ENCODE measurements at regions not wholly inside any gene's neighbourhood (a gene's known extent, or its start where the extent isn't known, plus 50 kb on each side); places are given as distances from the start of the nearest gene placed in this dataset.

GRCh38 chr14:80414080-80414479 is 202.8 kb upstream of the DIO2 start:
- no peaks in the 10 kb centered on the region for H3K9me3 ChIP-seq (ENCODE audit: control insufficient read depth, low read length)
- H3K4me1 ChIP-seq (ENCODE audit: control insufficient read depth, insufficient read depth, low read length) = no peaks in the 10 kb centered on the region
- no peaks in the 10 kb centered on the region for H3K27me3 ChIP-seq (replicated peaks; ENCODE audit: control insufficient read depth, insufficient read depth, low read length)
- no peak overlapping the region for H3K4me3 ChIP-seq (ENCODE audit: low read length)
- no peak for DNase-seq (ENCODE audit: low read depth)
- H3K36me3 ChIP-seq (ENCODE audit: control insufficient read depth, insufficient read depth, low read length, severe bottlenecking) = no peaks in the 10 kb centered on the region
- H3K9ac ChIP-seq (ENCODE audit: low read length) = no peak overlapping the region

- H3K9ac ChIP-seq (ENCODE audit: low read length) = no peak overlapping the region
- no peak overlapping the region for H3K4me3 ChIP-seq (ENCODE audit: low read length)
- H3K9me3 ChIP-seq (ENCODE audit: control insufficient read depth, low read length) = no peaks in the 10 kb centered on the region
- no peaks in the 10 kb centered on the region for H3K27me3 ChIP-seq (replicated peaks; ENCODE audit: control insufficient read depth, insufficient read depth, low read length)
- no peak for DNase-seq (ENCODE audit: low read depth)
- H3K4me1 ChIP-seq (ENCODE audit: control insufficient read depth, insufficient read depth, low read length) = no peaks in the 10 kb centered on the region
- no peaks in the 10 kb centered on the region for H3K36me3 ChIP-seq (ENCODE audit: control insufficient read depth, insufficient read depth, low read length, severe bottlenecking)
Measured at GRCh38 chr14:80404413-80404812, 193.1 kb upstream of the DIO2 start.

- H3K9me3 ChIP-seq (ENCODE audit: control insufficient read depth, low read length) = peaks cover 11% of the 10 kb centered on the region
- H3K36me3 ChIP-seq (ENCODE audit: control insufficient read depth, insufficient read depth, low read length, severe bottlenecking) = no peaks in the 10 kb centered on the region
- H3K27me3 ChIP-seq (replicated peaks; ENCODE audit: control insufficient read depth, insufficient read depth, low read length) = no peaks in the 10 kb centered on the region
- H3K4me1 ChIP-seq (ENCODE audit: control insufficient read depth, insufficient read depth, low read length) = no peaks in the 10 kb centered on the region
- H3K4me3 ChIP-seq (ENCODE audit: low read length) = no peak overlapping the region
- H3K9ac ChIP-seq (ENCODE audit: low read length) = no peak overlapping the region
- no peak for DNase-seq (ENCODE audit: low read depth)
Measured at GRCh38 chr14:80403036-80403435, 191.7 kb upstream of the DIO2 start.

GRCh38 chr14:80395031-80395430 is 183.7 kb upstream of the DIO2 start:
- Histone ChIP-seq H3K9me3 (ENCODE audit: control insufficient read depth, low read length) (peaks cover 13% of the 10 kb centered on the region), H3K36me3 (ENCODE audit: control insufficient read depth, insufficient read depth, low read length, severe bottlenecking) (no peaks in the 10 kb centered on the region)

GRCh38 chr14:80393766-80394165 is 182.5 kb upstream of the DIO2 start:
- Histone ChIP-seq H3K4me1 (ENCODE audit: control insufficient read depth, insufficient read depth, low read length) (peaks cover 11% of the 10 kb centered on the region), H3K9me3 (ENCODE audit: control insufficient read depth, low read length) (peaks cover 9% of the 10 kb centered on the region), H3K27me3 (replicated peaks; ENCODE audit: control insufficient read depth, insufficient read depth, low read length) (no peaks in the 10 kb centered on the region), H3K36me3 (ENCODE audit: control insufficient read depth, insufficient read depth, low read length, severe bottlenecking) (no peaks in the 10 kb centered on the region), H3K9ac (ENCODE audit: low read length) (no peak overlapping the region), H3K4me3 (ENCODE audit: low read length) (no peak overlapping the region)
- DNase-seq (ENCODE audit: low read depth) = no peak

More at GRCh38 chr14:80395031-80395430, 183.7 kb upstream of the DIO2 start:
- H3K9ac ChIP-seq (ENCODE audit: low read length) = no peak overlapping the region
- H3K4me3 ChIP-seq (ENCODE audit: low read length) = no peak overlapping the region
- H3K27me3 ChIP-seq (replicated peaks; ENCODE audit: control insufficient read depth, insufficient read depth, low read length) = no peaks in the 10 kb centered on the region
- DNase-seq (ENCODE audit: low read depth) = peak; percentile 42
- H3K4me1 ChIP-seq (ENCODE audit: control insufficient read depth, insufficient read depth, low read length) = peaks cover 7% of the 10 kb centered on the region

- Histone ChIP-seq H3K4me3 (ENCODE audit: low read length) (no peak overlapping the region), H3K9ac (ENCODE audit: low read length) (no peak overlapping the region), H3K27me3 (replicated peaks; ENCODE audit: control insufficient read depth, insufficient read depth, low read length) (no peaks in the 10 kb centered on the region), H3K36me3 (ENCODE audit: control insufficient read depth, insufficient read depth, low read length, severe bottlenecking) (no peaks in the 10 kb centered on the region), H3K4me1 (ENCODE audit: control insufficient read depth, insufficient read depth, low read length) (peaks cover 17% of the 10 kb centered on the region), H3K9me3 (ENCODE audit: control insufficient read depth, low read length) (no peaks in the 10 kb centered on the region)
- peak; percentile 51 for DNase-seq (ENCODE audit: low read depth)
Measured at GRCh38 chr14:80390906-80391305, 179.6 kb upstream of the DIO2 start.

GRCh38 chr14:80388980-80389711 is 177.8 kb upstream of the DIO2 start:
- Histone ChIP-seq H3K36me3 (ENCODE audit: control insufficient read depth, insufficient read depth, low read length, severe bottlenecking) (no peaks in the 10 kb centered on the region), H3K27me3 (replicated peaks; ENCODE audit: control insufficient read depth, insufficient read depth, low read length) (no peaks in the 10 kb centered on the region), H3K4me3 (ENCODE audit: low read length) (no peak overlapping the region), H3K4me1 (ENCODE audit: control insufficient read depth, insufficient read depth, low read length) (peaks cover 17% of the 10 kb centered on the region), H3K9ac (ENCODE audit: low read length) (peak overlapping the region; percentile 37), H3K9me3 (ENCODE audit: control insufficient read depth, low read length) (no peaks in the 10 kb centered on the region)
- peak; percentile 87 for DNase-seq (ENCODE audit: low read depth)

- Histone ChIP-seq H3K4me1 (ENCODE audit: control insufficient read depth, insufficient read depth, low read length) (peaks cover 17% of the 10 kb centered on the region), H3K9me3 (ENCODE audit: control insufficient read depth, low read length) (no peaks in the 10 kb centered on the region), H3K27me3 (replicated peaks; ENCODE audit: control insufficient read depth, insufficient read depth, low read length) (no peaks in the 10 kb centered on the region), H3K9ac (ENCODE audit: low read length) (no peak overlapping the region), H3K4me3 (ENCODE audit: low read length) (no peak overlapping the region), H3K36me3 (ENCODE audit: control insufficient read depth, insufficient read depth, low read length, severe bottlenecking) (no peaks in the 10 kb centered on the region)
- no peak for DNase-seq (ENCODE audit: low read depth)
Measured at GRCh38 chr14:80387563-80387981, 176.3 kb upstream of the DIO2 start.

GRCh38 chr14:80385336-80385735 is 174.0 kb upstream of the DIO2 start:
- DNase-seq (ENCODE audit: low read depth) = no peak
- no peaks in the 10 kb centered on the region for H3K36me3 ChIP-seq (ENCODE audit: control insufficient read depth, insufficient read depth, low read length, severe bottlenecking)
- no peaks in the 10 kb centered on the region for H3K9me3 ChIP-seq (ENCODE audit: control insufficient read depth, low read length)
- H3K4me1 ChIP-seq (ENCODE audit: control insufficient read depth, insufficient read depth, low read length) = peaks cover 9% of the 10 kb centered on the region
- H3K4me3 ChIP-seq (ENCODE audit: low read length) = no peak overlapping the region
- no peak overlapping the region for H3K9ac ChIP-seq (ENCODE audit: low read length)
- no peaks in the 10 kb centered on the region for H3K27me3 ChIP-seq (replicated peaks; ENCODE audit: control insufficient read depth, insufficient read depth, low read length)

- Histone ChIP-seq H3K4me3 (ENCODE audit: low read length) (no peak overlapping the region), H3K27me3 (replicated peaks; ENCODE audit: control insufficient read depth, insufficient read depth, low read length) (no peaks in the 10 kb centered on the region), H3K36me3 (ENCODE audit: control insufficient read depth, insufficient read depth, low read length, severe bottlenecking) (no peaks in the 10 kb centered on the region), H3K9me3 (ENCODE audit: control insufficient read depth, low read length) (no peaks in the 10 kb centered on the region), H3K9ac (ENCODE audit: low read length) (no peak overlapping the region), H3K4me1 (ENCODE audit: control insufficient read depth, insufficient read depth, low read length) (peaks cover under 1% of the 10 kb centered on the region)
- DNase-seq (ENCODE audit: low read depth) = no peak
Measured at GRCh38 chr14:80383223-80383622, 171.9 kb upstream of the DIO2 start.

GRCh38 chr14:80381807-80382363 is 170.6 kb upstream of the DIO2 start:
- no peaks in the 10 kb centered on the region for H3K27me3 ChIP-seq (replicated peaks; ENCODE audit: control insufficient read depth, insufficient read depth, low read length)
- H3K9ac ChIP-seq (ENCODE audit: low read length) = no peak overlapping the region
- no peaks in the 10 kb centered on the region for H3K4me1 ChIP-seq (ENCODE audit: control insufficient read depth, insufficient read depth, low read length)
- no peak for DNase-seq (ENCODE audit: low read depth)
- H3K4me3 ChIP-seq (ENCODE audit: low read length) = no peak overlapping the region
- no peaks in the 10 kb centered on the region for H3K36me3 ChIP-seq (ENCODE audit: control insufficient read depth, insufficient read depth, low read length, severe bottlenecking)
- no peaks in the 10 kb centered on the region for H3K9me3 ChIP-seq (ENCODE audit: control insufficient read depth, low read length)

Measured in adipocyte (in vitro differentiated cells).